Suprapubic skin (tissue), 4 donors: ENCODE measurements at regions not wholly inside any gene's neighbourhood (a gene's known extent, or its start where the extent isn't known, plus 50 kb on each side); places are given as distances from the start of the nearest gene placed in this dataset.

Source experiments
- CTCF ChIP-seq, 2 donors: fragments of 200-600 bp in 1 of 2; fragments of 450-650 bp in 1 of 2; sonication (generic) in 1 of 2; IDR thresholded peaks; one replicate each; pipeline ENCODE4 v1.5.1; 2016 to 2019; ENCODE audit warnings: antibody characterized with exemption in 2 of 2, mild to moderate bottlenecking in 1 of 2, moderate library complexity in 1 of 2
- EP300 ChIP-seq: sonication (generic); formaldehyde crosslinking; IDR thresholded peaks from one replicate; pipeline ENCODE4 v1.6.1; 2017; ENCODE audit warnings: antibody characterized with exemption
- POLR2A ChIP-seq, 2 donors: fragments of 450-650 bp; IDR thresholded peaks; one replicate each; pipeline ENCODE4 v1.6.1; 2017; ENCODE audit warnings: antibody characterized with exemption in 2 of 2, mild to moderate bottlenecking in 2 of 2, moderate library complexity in 2 of 2
- POLR2AphosphoS5 ChIP-seq, 3 donors: sonication (generic); formaldehyde crosslinking; IDR thresholded peaks; one replicate each; pipeline ENCODE4 v1.6.1; 2017; ENCODE audit warnings: antibody characterized with exemption in 3 of 3

- TF ChIP-seq CTCF (IDR thresholded peaks at IDR 0.05), result no peak
- no peak for TF ChIP-seq POLR2AphosphoS5 (IDR thresholded peaks at IDR 0.05)
- TF ChIP-seq EP300, result no peak
- TF ChIP-seq POLR2A (IDR thresholded peaks at IDR 0.05), result no peak
These were observed 316.6 kb upstream of the MAGI2 start for GRCh38 chr7:79770063-79770462.
